ENCODE measurements at regions not wholly inside any gene's neighbourhood (a gene's known extent, or its start where the extent isn't known, plus 50 kb on each side); places are given as distances from the start of the nearest gene placed in this dataset.
A peak's percentile ranks its signal among the peaks of the same experiment; 100 is the strongest.

DNA sequence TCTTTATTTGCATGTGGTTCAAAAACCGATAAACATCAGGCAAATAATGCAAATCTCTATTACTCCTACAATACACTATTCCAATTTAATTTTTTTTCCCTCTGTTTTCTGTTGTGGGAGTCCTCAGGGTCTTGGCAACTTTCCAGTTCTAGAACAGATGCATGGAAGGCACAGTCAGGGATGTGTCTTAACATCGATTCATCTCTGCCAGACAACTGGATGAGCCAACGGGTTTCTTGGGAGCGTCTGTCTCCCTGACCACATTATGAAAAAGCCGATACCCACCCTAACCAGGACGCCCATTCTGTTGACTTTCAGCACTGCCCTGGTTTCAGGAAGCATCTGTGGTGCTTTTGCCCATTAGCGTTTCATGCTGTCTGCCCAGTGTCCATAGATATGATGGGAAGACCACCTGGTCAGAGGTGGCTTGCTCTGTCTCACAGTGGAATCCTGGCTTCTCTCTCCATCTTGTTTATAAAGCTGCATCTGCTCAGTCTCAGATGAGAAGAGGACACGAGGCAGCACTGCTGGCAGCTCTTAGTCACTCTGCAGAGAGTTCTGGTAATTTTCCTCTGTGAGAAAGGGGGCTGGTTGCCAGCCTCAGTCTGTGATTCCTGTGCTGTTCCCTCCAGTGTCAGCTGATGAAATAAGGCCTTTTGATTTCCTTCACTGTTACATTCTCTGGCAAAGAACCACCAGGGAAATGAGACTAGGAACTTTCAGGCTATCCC lies 57.9 kb upstream of the KCNE4 start:
- DNase-seq (ENCODE audit: low spot score) = peak; percentile 75
- Histone ChIP-seq H3K27ac (ENCODE audit: low read depth, low read length, poor library complexity, severe bottlenecking) (peak overlapping the region; percentile 86), H3K27me3 (replicated peaks; ENCODE audit: insufficient read depth, low read depth, low read length, poor library complexity) (no peaks in the 10 kb centered on the region), H3K4me1 (ENCODE audit: insufficient read depth, low read length, poor library complexity, severe bottlenecking) (peaks cover 21% of the 10 kb centered on the region), H3K4me3 (ENCODE audit: low read depth, low read length, poor library complexity, severe bottlenecking) (no peak overlapping the region), H3K36me3 (ENCODE audit: insufficient read depth, low read length, poor library complexity, severe bottlenecking) (no peaks in the 10 kb centered on the region), H3K9me3 (ENCODE audit: low read depth, low read length, poor library complexity, severe bottlenecking) (no peaks in the 10 kb centered on the region)
- BruUV-seq (replicated peaks) = no TSS peak
- ChIA-PET CTCF (no interaction called here), POLR2A (ENCODE audit: low non-redundant PET) (interaction anchor here (0.5 kb wide), 1 partner anchor 545 kb away, joined by 3 read pairs; no protein-coding TSS in a partner anchor)
- intact Hi-C loops (cut with micrococcal nuclease; ENCODE audit: unreplicated experiment) = no loop called here
- no peak for TF ChIP-seq EZH2 (IDR thresholded peaks at IDR 0.05; ENCODE audit: borderline replicate concordance, low read depth, low read length, poor library complexity, severe bottlenecking)
- TF ChIP-seq, protein P1, sequence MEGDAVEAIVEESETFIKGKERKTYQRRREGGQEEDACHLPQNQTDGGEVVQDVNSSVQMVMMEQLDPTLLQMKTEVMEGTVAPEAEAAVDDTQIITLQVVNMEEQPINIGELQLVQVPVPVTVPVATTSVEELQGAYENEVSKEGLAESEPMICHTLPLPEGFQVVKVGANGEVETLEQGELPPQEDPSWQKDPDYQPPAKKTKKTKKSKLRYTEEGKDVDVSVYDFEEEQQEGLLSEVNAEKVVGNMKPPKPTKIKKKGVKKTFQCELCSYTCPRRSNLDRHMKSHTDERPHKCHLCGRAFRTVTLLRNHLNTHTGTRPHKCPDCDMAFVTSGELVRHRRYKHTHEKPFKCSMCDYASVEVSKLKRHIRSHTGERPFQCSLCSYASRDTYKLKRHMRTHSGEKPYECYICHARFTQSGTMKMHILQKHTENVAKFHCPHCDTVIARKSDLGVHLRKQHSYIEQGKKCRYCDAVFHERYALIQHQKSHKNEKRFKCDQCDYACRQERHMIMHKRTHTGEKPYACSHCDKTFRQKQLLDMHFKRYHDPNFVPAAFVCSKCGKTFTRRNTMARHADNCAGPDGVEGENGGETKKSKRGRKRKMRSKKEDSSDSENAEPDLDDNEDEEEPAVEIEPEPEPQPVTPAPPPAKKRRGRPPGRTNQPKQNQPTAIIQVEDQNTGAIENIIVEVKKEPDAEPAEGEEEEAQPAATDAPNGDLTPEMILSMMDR (conservative IDR thresholded peaks at IDR 0.05; ENCODE audit: low read depth, low read length) = no peak

DNA sequence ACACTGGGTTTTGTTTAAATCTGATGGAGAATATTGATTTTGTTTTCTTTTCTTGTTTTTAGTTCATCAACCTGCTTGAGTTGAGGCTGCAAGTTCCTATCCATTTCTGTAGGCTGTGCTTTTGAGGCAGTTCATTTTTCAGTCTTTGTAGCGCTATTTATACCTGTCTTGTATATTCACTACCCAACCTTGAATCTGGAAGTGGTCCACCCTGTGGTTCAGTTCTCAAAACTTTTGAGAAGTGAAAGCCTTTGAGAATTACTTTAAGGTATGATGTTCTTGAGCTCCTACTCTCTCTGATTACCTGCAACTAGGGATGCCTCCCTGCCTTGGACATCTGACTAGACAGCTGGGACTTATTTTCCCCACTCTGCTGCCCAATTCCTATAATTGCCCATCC lies 53.5 kb upstream of the KCNE4 start:
- DNase-seq (ENCODE audit: low spot score) = no peak
- ChIA-PET POLR2A (ENCODE audit: low non-redundant PET) (no interaction called here), CTCF (no interaction called here)

DNA sequence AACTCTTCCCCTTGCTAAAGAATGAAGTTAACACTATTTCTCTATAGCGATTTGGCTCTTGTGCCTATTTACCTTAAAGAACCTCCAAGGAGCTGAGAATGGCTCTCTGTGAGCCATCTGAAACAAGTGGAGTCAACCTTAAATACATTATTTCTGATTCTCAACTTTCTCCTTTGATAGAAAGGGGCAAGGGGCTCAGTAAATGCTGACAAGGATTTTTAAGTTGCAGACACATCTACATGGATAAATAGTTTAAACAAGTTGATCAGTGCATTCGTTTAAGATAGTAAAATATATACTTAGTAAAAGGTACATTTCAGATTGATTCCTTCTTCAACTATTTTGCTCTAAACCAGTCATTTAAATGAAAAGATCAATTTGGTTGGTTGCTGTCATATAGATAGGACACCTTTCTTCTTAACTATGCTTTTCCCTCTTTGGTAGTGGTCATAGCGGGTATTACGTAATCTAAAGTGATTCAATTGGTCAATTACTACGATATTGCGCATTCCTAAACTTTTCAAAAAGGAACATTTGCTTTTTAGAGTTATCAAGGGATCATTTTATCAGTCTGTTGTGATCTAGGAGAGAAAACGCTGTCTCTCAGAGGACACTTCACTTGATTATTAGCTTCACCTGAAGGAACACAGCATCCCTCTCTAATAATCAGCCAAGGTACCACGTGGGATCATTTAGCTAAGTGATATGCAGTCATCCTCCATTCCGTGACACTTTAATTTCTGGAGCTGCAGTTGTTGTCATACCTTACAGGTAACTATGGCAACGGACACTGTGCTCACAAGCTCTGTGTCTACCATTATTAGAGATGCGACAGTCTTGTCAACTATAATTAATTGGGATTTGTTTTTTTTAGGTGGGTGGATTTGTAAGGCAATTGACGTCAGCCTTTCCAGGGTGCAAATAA lies 50.9 kb upstream of the KCNE4 start:
- DNase-seq (ENCODE audit: low spot score) = no peak
- TF ChIP-seq, protein P1 (conservative IDR thresholded peaks at IDR 0.05; ENCODE audit: low read depth, low read length) = no peak
- no peak for TF ChIP-seq EZH2 (IDR thresholded peaks at IDR 0.05; ENCODE audit: borderline replicate concordance, low read depth, low read length, poor library complexity, severe bottlenecking)
- Histone ChIP-seq H3K27ac (ENCODE audit: low read depth, low read length, poor library complexity, severe bottlenecking) (no peak overlapping the region), H3K9me3 (ENCODE audit: low read depth, low read length, poor library complexity, severe bottlenecking) (no peaks in the 10 kb centered on the region), H3K27me3 (replicated peaks; ENCODE audit: insufficient read depth, low read depth, low read length, poor library complexity) (no peaks in the 10 kb centered on the region), H3K36me3 (ENCODE audit: insufficient read depth, low read length, poor library complexity, severe bottlenecking) (no peaks in the 10 kb centered on the region), H3K4me3 (ENCODE audit: low read depth, low read length, poor library complexity, severe bottlenecking) (no peak overlapping the region), H3K4me1 (ENCODE audit: insufficient read depth, low read length, poor library complexity, severe bottlenecking) (no peaks in the 10 kb centered on the region)
- CTCF ChIA-PET = no interaction called here
- no TSS peak for BruUV-seq (replicated peaks)
- POLR2A ChIA-PET (ENCODE audit: low non-redundant PET) = no interaction called here
- intact Hi-C loops (cut with micrococcal nuclease; ENCODE audit: unreplicated experiment) = no loop called here

More for the DNA sequence above, 53.5 kb upstream of the KCNE4 start:
- no peaks in the 10 kb centered on the region for H3K27me3 ChIP-seq (replicated peaks; ENCODE audit: insufficient read depth, low read depth, low read length, poor library complexity)
- no TSS peak for BruUV-seq (replicated peaks)
- H3K4me1 ChIP-seq (ENCODE audit: insufficient read depth, low read length, poor library complexity, severe bottlenecking) = peaks cover 17% of the 10 kb centered on the region
- TF ChIP-seq EZH2 (IDR thresholded peaks at IDR 0.05; ENCODE audit: borderline replicate concordance, low read depth, low read length, poor library complexity, severe bottlenecking) = no peak
- TF ChIP-seq, protein P1 (conservative IDR thresholded peaks at IDR 0.05; ENCODE audit: low read depth, low read length) = no peak
- no peaks in the 10 kb centered on the region for H3K36me3 ChIP-seq (ENCODE audit: insufficient read depth, low read length, poor library complexity, severe bottlenecking)
- no peaks in the 10 kb centered on the region for H3K9me3 ChIP-seq (ENCODE audit: low read depth, low read length, poor library complexity, severe bottlenecking)
- intact Hi-C loops (cut with micrococcal nuclease; ENCODE audit: unreplicated experiment) = no loop called here
- H3K4me3 ChIP-seq (ENCODE audit: low read depth, low read length, poor library complexity, severe bottlenecking) = no peak overlapping the region
- no peak overlapping the region for H3K27ac ChIP-seq (ENCODE audit: low read depth, low read length, poor library complexity, severe bottlenecking)

Measured in A673 (cell line).